Retinal pigment epithelial cell (primary cell): ENCODE measurements at regions not wholly inside any gene's neighbourhood (a gene's known extent, or its start where the extent isn't known, plus 50 kb on each side); places are given as distances from the start of the nearest gene placed in this dataset.
"Not testable (repeated sequence)": the region's sequence is repeated elsewhere in the genome, so short reads cannot be mapped to it uniquely, and the experiment has no call there.

Experiments used
- DNase-seq: peaks from one replicate; pipeline ENCODE4 v3.0.0-alpha.2; 2010; ENCODE audit warnings: low read depth
- H3K4me3 ChIP-seq: 2 replicates; pipeline ENCODE4 v1.5.1; 2011; ENCODE audit warnings: mild to moderate bottlenecking, low read length, control low read depth, moderate library complexity
- TF ChIP-seq, protein P1 (sequence below): conservative IDR thresholded peaks from 2 replicates; pipeline ENCODE4 v1.5.1; 2011; ENCODE audit warnings: low read depth, low read length, control low read depth, inconsistent platforms

DNA sequence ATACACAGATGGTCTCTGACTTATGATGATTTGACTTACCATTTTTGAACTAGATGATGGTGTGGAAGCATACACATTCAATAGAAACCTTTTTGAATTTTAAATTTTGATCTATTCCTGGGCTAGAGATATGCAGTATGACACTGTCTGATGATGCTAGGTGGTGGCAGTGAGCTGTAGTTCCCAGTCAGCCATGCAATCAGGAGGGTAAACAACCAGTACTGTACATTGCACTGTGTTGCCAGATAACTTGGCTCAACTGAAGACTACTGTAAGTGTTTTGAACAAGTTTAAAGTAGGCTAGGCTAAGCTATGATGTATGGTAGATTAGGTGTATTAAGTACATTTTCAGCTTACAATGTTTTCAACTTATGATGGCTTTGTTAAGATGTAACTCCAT lies 859.1 kb upstream of the ARRDC3 start:
- no peak overlapping the region for H3K4me3 ChIP-seq
- TF ChIP-seq, protein P1, sequence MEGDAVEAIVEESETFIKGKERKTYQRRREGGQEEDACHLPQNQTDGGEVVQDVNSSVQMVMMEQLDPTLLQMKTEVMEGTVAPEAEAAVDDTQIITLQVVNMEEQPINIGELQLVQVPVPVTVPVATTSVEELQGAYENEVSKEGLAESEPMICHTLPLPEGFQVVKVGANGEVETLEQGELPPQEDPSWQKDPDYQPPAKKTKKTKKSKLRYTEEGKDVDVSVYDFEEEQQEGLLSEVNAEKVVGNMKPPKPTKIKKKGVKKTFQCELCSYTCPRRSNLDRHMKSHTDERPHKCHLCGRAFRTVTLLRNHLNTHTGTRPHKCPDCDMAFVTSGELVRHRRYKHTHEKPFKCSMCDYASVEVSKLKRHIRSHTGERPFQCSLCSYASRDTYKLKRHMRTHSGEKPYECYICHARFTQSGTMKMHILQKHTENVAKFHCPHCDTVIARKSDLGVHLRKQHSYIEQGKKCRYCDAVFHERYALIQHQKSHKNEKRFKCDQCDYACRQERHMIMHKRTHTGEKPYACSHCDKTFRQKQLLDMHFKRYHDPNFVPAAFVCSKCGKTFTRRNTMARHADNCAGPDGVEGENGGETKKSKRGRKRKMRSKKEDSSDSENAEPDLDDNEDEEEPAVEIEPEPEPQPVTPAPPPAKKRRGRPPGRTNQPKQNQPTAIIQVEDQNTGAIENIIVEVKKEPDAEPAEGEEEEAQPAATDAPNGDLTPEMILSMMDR: no peak
- no peak for DNase-seq

DNA sequence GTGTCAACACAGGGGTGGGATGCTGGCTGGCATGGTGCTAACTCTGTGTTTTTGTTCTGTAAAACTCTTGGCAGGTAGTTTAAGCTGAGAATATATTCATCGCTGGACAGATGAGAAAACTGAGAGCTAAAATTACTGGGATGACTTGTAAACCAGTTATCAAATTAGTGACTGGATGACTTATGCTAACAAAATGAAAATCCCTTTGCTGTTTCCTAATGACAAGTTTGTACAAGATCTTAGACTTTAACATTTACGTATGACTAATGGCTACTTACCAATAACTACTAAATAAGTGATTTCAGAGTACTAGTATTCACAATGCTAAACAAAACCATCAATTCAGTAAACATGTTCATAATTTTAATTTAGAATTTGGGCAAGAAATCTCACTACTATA lies 854.8 kb upstream of the ARRDC3 start:
- no peak overlapping the region for H3K4me3 ChIP-seq
- TF ChIP-seq, protein P1: no peak
- no peak for DNase-seq

- TF ChIP-seq, protein P1: peak; percentile 34
- no peak overlapping the region for H3K4me3 ChIP-seq
- DNase-seq: no peak
Measured at GRCh38 chr5:92222449-92222848, 839.3 kb upstream of the ARRDC3 start.

DNA sequence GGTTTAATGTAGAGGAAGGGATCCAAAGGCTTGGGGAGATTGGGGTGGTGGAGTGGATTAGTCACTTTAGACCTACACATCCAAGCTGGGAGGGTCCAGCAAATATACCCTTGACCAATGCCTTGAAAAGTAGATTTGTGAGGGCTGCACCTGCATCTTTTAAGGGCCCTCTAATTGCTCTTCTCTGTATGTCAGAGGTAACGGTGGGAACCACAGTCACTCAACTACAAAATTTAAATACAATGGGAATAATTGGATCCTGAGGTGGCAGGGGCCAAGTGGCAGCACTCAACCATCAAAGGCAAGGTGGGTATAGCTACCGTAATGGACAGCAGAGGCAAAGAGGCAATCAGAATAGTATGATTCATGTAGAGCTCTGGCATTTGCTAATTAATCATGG lies 833.7 kb upstream of the ARRDC3 start:
- DNase-seq, H3K4me3 ChIP-seq: not testable (repeated sequence)

DNA sequence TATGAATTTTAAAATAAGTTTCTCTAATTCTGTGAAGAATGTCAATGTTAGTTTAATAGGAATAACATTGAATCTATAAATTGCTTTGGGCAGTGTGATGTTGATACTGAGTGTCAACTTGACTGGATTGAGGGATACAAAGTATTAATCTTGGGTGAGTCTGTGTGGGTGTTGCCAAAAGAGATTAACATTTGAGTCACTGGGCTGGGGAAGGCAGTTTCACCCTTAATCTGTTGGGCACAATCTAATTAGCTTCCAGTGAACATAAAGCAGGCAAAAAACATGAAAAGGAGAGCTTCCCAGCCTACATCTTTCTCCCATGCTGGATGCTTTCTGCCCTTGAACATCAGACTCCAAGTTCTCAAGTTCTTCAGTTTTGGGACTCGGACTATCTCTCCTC lies 832.0 kb upstream of the ARRDC3 start:
- TF ChIP-seq, protein P1: no peak

DNA sequence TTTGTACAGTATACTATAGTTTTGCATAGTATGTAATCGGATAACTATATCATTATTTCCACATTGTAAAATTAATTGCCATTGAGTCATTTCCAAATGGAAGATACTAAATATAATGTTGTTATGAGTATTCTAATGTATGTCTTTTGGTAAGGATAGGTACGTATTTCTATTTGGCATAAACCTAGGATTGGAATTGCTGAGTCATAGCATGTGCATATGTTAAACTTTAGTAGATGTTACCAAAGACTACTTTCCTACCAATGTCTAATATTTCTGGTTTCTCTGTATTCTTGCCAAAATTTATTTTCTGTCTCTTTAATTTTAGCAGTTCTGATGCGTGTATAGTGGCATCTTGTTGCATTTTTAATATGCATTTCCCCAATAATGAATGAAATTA lies 825.1 kb upstream of the ARRDC3 start:
- no peak overlapping the region for H3K4me3 ChIP-seq
- TF ChIP-seq, protein P1: no peak
- no peak for DNase-seq

More for the DNA sequence above, 832.0 kb upstream of the ARRDC3 start:
- DNase-seq: peak; percentile 85
- H3K4me3 ChIP-seq: no peak overlapping the region

GRCh38 chr5:92207151-92207550 lies 824.0 kb upstream of the ARRDC3 start:
- H3K4me3 ChIP-seq: no peak overlapping the region
- DNase-seq: no peak
- TF ChIP-seq, protein P1: no peak

DNA sequence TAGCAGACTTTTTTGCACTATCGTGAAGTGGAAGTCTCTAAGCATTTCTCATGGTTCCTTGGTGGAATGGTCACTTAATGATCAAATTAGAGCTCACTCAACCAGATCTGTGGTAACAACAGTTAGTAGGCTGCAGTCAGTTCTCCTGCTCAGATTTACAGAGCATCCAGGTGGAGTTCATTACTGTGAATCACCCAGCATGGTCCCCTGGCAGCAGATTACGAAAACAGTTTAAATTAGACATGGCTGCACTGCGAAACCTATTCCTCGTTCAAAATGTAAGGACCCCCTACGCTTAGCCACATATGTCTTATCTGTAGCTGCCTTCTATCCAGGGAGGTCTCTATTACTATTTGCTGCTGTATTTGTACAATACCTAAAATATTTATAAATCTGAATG lies 823.6 kb upstream of the ARRDC3 start:
- no peak overlapping the region for H3K4me3 ChIP-seq
- TF ChIP-seq, protein P1: no peak

GRCh38 chr5:92199035-92199434 lies 815.9 kb upstream of the ARRDC3 start:
- not testable (repeated sequence) for H3K4me3 ChIP-seq, DNase-seq

More for the DNA sequence above, 823.6 kb upstream of the ARRDC3 start:
- no peak for DNase-seq
